HG02623 (cell line): ENCODE measurements at regions not wholly inside any gene's neighbourhood (a gene's known extent, or its start where the extent isn't known, plus 50 kb on each side); places are given as distances from the start of the nearest gene placed in this dataset.
A peak's percentile ranks its signal among the peaks of the same experiment; 100 is the strongest.
"Not testable (repeated sequence)": the region's sequence is repeated elsewhere in the genome, so short reads cannot be mapped to it uniquely, and the experiment has no call there.

Source experiments
- ATAC-seq: cut with Tn5 transposase; IDR thresholded peaks from one replicate; pipeline ENCODE4 v1.9.1; 2021; ENCODE audit warnings: moderate library complexity; ENCODE audit not compliant: unreplicated experiment

- ATAC-seq = no peak
Measured at GRCh38 chr14:59036134-59036533, 152.3 kb upstream of the DAAM1 start.

GRCh38 chr14:59037086-59037485 lies 151.4 kb upstream of the DAAM1 start:
- ATAC-seq = no peak

GRCh38 chr14:59037620-59038019 lies 150.8 kb upstream of the DAAM1 start:
- ATAC-seq = no peak

GRCh38 chr14:59038746-59039145 lies 149.7 kb upstream of the DAAM1 start:
- no peak for ATAC-seq

GRCh38 chr14:59041308-59041707 lies 147.2 kb upstream of the DAAM1 start:
- no peak for ATAC-seq

- no peak for ATAC-seq
Measured at GRCh38 chr14:59044707-59045106, 143.8 kb upstream of the DAAM1 start.

GRCh38 chr14:59046746-59047145 lies 141.7 kb upstream of the DAAM1 start:
- ATAC-seq = no peak

- ATAC-seq = no peak
Measured at GRCh38 chr14:59055006-59055405, 133.5 kb upstream of the DAAM1 start.

GRCh38 chr14:59055439-59056045 lies 132.9 kb upstream of the DAAM1 start:
- peak; percentile 55 for ATAC-seq

- ATAC-seq = no peak
Measured at GRCh38 chr14:59057551-59057950, 130.9 kb upstream of the DAAM1 start.

GRCh38 chr14:59058776-59059175 lies 129.7 kb upstream of the DAAM1 start:
- not testable (repeated sequence) for ATAC-seq

- ATAC-seq = no peak
Measured at GRCh38 chr14:59060841-59061240, 127.6 kb upstream of the DAAM1 start.

GRCh38 chr14:59061292-59061691 lies 127.2 kb upstream of the DAAM1 start:
- ATAC-seq = no peak

- no peak for ATAC-seq
Measured at GRCh38 chr14:59063259-59063658, 125.2 kb upstream of the DAAM1 start.

GRCh38 chr14:59067127-59067894 lies 121.2 kb upstream of the DAAM1 start:
- no peak for ATAC-seq

GRCh38 chr14:59069163-59069854 lies 119.2 kb upstream of the DAAM1 start:
- no peak for ATAC-seq

GRCh38 chr14:59075506-59075905 lies 113.0 kb upstream of the DAAM1 start:
- ATAC-seq = no peak

- no peak for ATAC-seq
Measured at GRCh38 chr14:59081720-59082119, 106.7 kb upstream of the DAAM1 start.

GRCh38 chr14:59085207-59085739 lies 103.2 kb upstream of the DAAM1 start:
- no peak for ATAC-seq

GRCh38 chr14:59086241-59086882 lies 102.1 kb upstream of the DAAM1 start:
- ATAC-seq = no peak

GRCh38 chr14:59087240-59087639 lies 101.2 kb upstream of the DAAM1 start:
- ATAC-seq = no peak
